GM12878 (cell line): ENCODE measurements at regions not wholly inside any gene's neighbourhood (a gene's known extent, or its start where the extent isn't known, plus 50 kb on each side); places are given as distances from the start of the nearest gene placed in this dataset.

Experiments used
- ATF7 ChIP-seq: fragments of 450-650 bp; IDR thresholded peaks from 2 replicates; pipeline ENCODE4 v1.6.1; 2016; ENCODE audit warnings: low read depth, mild to moderate bottlenecking
- CEBPB ChIP-seq, 2 experiments: fragments of 150-350 bp in 1 of 2; IDR thresholded peaks; 2 replicates each; pipeline ENCODE4 v1.6.1; 2012 to 2014; ENCODE audit warnings: low read depth in 2 of 2, low read length in 2 of 2, borderline replicate concordance in 1 of 2, inconsistent platforms in 1 of 2
- CHD2 ChIP-seq: IDR thresholded peaks from 2 replicates; pipeline ENCODE4 v1.6.1; 2011; ENCODE audit warnings: low read depth, low read length, improper control_type of control experiment, borderline replicate concordance
- GATAD2B ChIP-seq: fragments of 450-650 bp; conservative IDR thresholded peaks from 2 replicates; pipeline ENCODE4 v1.6.1; 2017; ENCODE audit warnings: low read depth, mild to moderate bottlenecking, moderate library complexity
- MEF2A ChIP-seq: IDR thresholded peaks from 2 replicates; pipeline ENCODE4 v1.6.1; 2011; ENCODE audit warnings: low read depth, mild to moderate bottlenecking, low read length, moderate library complexity; ENCODE audit not compliant: insufficient read depth
- PAX5 ChIP-seq: IDR thresholded peaks from 2 replicates; pipeline ENCODE4 v1.6.1; 2011; ENCODE audit warnings: low read depth, low read length, borderline replicate concordance
- RAD21 ChIP-seq: IDR thresholded peaks from 2 replicates; pipeline ENCODE4 v1.6.1; 2011; ENCODE audit warnings: mild to moderate bottlenecking, low read depth, low read length, moderate library complexity; ENCODE audit not compliant: insufficient read depth
- RAD51 ChIP-seq: fragments of 450-650 bp; IDR thresholded peaks from 2 replicates; pipeline ENCODE4 v1.6.1; 2016; ENCODE audit warnings: moderate library complexity, mild to moderate bottlenecking, inconsistent platforms
- RBBP5 ChIP-seq: fragments of 200-600 bp; sonication (generic); conservative IDR thresholded peaks from 2 replicates; pipeline ENCODE4 v1.6.1; 2016
- YY1 ChIP-seq: IDR thresholded peaks from 2 replicates; pipeline ENCODE4 v1.6.1; 2011; ENCODE audit warnings: low read depth, mild to moderate bottlenecking, low read length
- ZBED1 ChIP-seq: IDR thresholded peaks from 2 replicates; pipeline ENCODE4 v1.6.1; 2016; ENCODE audit warnings: borderline replicate concordance
- ZNF24 ChIP-seq: fragments of 450-650 bp; IDR thresholded peaks from 2 replicates; pipeline ENCODE4 v1.6.1; 2017; ENCODE audit warnings: antibody characterized with exemption, mild to moderate bottlenecking
- TF ChIP-seq, protein P1 (sequence below): fragments of 450-650 bp; IDR thresholded peaks from 2 replicates; pipeline ENCODE4 v1.6.1; 2017; ENCODE audit warnings: mild to moderate bottlenecking
- TF ChIP-seq, protein P2 (sequence below): fragments of 450-650 bp; formaldehyde crosslinking; IDR thresholded peaks from 2 replicates; pipeline ENCODE4 v1.4.0; 2020; ENCODE audit warnings: mild to moderate bottlenecking, moderate library complexity
- TF ChIP-seq, protein P3 (sequence below): fragments of 450-650 bp; conservative IDR thresholded peaks from 2 replicates; pipeline ENCODE4 v1.6.1; 2017; ENCODE audit warnings: mild to moderate bottlenecking, moderate library complexity
- TF ChIP-seq, protein P4 (sequence below): IDR thresholded peaks from 2 replicates; pipeline ENCODE4 v1.6.1; 2012; ENCODE audit warnings: low read depth, low read length, improper control_type of control experiment
- TF ChIP-seq, protein P5 (sequence below): fragments of 450-650 bp; IDR thresholded peaks from 2 replicates; pipeline ENCODE4 v1.6.1; 2017; ENCODE audit warnings: antibody characterized with exemption, mild to moderate bottlenecking, moderate library complexity

DNA sequence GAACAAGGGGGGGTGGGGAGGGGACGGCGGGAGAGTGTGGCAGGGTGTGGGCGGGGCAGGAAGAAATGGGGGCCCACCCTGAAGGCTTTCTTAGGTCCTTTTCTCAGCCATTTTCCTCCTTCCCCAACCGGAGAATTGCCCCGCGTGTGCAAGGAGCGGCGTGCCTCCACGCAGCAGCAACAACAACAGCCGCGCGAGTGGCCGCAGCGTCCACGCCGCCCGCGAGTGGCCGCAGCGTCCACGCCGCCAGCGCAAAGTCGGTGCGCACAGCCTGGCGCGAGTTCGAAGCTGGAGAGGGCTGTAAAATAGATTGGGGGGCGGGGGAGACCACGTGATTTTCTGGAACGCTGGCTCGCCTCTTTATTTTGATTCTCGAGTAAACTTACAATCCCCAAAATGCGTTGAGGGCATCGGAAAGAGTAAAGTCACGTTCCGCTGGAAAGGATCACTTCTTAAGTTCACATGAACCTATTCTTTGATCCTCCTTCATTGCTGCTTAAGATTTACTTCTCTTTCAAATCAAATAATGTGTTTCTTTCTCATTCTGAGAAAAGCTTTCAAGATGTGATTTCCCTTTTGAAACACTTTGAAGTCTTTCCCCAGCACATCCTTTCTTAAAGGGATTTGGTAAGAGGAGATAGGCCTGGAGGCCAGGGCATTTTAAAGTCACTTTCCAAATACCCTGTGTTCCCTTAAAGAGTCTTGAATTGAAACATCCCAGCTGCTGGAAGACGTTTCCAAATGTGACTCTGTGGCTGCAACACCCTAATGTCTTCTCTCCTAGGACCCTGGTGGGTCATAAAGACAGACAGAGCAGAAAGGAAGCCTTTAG is 66.7 kb upstream of the ZNF217 start (continued):
- TF ChIP-seq, protein P1, sequence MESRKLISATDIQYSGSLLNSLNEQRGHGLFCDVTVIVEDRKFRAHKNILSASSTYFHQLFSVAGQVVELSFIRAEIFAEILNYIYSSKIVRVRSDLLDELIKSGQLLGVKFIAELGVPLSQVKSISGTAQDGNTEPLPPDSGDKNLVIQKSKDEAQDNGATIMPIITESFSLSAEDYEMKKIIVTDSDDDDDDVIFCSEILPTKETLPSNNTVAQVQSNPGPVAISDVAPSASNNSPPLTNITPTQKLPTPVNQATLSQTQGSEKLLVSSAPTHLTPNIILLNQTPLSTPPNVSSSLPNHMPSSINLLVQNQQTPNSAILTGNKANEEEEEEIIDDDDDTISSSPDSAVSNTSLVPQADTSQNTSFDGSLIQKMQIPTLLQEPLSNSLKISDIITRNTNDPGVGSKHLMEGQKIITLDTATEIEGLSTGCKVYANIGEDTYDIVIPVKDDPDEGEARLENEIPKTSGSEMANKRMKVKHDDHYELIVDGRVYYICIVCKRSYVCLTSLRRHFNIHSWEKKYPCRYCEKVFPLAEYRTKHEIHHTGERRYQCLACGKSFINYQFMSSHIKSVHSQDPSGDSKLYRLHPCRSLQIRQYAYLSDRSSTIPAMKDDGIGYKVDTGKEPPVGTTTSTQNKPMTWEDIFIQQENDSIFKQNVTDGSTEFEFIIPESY, result no peak
- TF ChIP-seq, protein P2, sequence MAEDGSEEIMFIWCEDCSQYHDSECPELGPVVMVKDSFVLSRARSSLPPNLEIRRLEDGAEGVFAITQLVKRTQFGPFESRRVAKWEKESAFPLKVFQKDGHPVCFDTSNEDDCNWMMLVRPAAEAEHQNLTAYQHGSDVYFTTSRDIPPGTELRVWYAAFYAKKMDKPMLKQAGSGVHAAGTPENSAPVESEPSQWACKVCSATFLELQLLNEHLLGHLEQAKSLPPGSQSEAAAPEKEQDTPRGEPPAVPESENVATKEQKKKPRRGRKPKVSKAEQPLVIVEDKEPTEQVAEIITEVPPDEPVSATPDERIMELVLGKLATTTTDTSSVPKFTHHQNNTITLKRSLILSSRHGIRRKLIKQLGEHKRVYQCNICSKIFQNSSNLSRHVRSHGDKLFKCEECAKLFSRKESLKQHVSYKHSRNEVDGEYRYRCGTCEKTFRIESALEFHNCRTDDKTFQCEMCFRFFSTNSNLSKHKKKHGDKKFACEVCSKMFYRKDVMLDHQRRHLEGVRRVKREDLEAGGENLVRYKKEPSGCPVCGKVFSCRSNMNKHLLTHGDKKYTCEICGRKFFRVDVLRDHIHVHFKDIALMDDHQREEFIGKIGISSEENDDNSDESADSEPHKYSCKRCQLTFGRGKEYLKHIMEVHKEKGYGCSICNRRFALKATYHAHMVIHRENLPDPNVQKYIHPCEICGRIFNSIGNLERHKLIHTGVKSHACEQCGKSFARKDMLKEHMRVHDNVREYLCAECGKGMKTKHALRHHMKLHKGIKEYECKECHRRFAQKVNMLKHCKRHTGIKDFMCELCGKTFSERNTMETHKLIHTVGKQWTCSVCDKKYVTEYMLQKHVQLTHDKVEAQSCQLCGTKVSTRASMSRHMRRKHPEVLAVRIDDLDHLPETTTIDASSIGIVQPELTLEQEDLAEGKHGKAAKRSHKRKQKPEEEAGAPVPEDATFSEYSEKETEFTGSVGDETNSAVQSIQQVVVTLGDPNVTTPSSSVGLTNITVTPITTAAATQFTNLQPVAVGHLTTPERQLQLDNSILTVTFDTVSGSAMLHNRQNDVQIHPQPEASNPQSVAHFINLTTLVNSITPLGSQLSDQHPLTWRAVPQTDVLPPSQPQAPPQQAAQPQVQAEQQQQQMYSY (CRISPR knock-in tag), result 0 out of 2 replicates have a peak, but pooled peaks have one; percentile 36
- TF ChIP-seq RAD21 (0 out of 2 replicates have a peak, but pooled peaks have one; percentile 4), ZBED1 (0 out of 2 replicates have a peak, but pooled peaks have one; percentile 29), YY1 (peak; percentile 73; the same call in 1 of the 2 replicates), RBBP5 (no peak), MEF2A (0 out of 2 replicates have a peak, but pooled peaks have one; percentile 9), ZNF24 (0 out of 2 replicates have a peak, but pooled peaks have one; percentile 33), RAD51 (peak; percentile 91), CHD2 (peak; percentile 41; the same call in 1 of the 2 replicates), GATAD2B (peak; percentile 71), PAX5 (no peak; the same call in 1 of the 2 replicates), ATF7 (no peak), CEBPB (IDR thresholded peaks at IDR 0.05; ENCODE audit: borderline replicate concordance in 1 of 2, low read depth in 2 of 2, low read length in 2 of 2) (no peak)
- TF ChIP-seq, protein P3, sequence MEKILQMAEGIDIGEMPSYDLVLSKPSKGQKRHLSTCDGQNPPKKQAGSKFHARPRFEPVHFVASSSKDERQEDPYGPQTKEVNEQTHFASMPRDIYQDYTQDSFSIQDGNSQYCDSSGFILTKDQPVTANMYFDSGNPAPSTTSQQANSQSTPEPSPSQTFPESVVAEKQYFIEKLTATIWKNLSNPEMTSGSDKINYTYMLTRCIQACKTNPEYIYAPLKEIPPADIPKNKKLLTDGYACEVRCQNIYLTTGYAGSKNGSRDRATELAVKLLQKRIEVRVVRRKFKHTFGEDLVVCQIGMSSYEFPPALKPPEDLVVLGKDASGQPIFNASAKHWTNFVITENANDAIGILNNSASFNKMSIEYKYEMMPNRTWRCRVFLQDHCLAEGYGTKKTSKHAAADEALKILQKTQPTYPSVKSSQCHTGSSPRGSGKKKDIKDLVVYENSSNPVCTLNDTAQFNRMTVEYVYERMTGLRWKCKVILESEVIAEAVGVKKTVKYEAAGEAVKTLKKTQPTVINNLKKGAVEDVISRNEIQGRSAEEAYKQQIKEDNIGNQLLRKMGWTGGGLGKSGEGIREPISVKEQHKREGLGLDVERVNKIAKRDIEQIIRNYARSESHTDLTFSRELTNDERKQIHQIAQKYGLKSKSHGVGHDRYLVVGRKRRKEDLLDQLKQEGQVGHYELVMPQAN, result peak; percentile 45
- TF ChIP-seq, protein P4, sequence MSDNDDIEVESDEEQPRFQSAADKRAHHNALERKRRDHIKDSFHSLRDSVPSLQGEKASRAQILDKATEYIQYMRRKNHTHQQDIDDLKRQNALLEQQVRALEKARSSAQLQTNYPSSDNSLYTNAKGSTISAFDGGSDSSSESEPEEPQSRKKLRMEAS, result 0 out of 2 replicates have a peak, but pooled peaks have one; percentile 57
- TF ChIP-seq, protein P5, sequence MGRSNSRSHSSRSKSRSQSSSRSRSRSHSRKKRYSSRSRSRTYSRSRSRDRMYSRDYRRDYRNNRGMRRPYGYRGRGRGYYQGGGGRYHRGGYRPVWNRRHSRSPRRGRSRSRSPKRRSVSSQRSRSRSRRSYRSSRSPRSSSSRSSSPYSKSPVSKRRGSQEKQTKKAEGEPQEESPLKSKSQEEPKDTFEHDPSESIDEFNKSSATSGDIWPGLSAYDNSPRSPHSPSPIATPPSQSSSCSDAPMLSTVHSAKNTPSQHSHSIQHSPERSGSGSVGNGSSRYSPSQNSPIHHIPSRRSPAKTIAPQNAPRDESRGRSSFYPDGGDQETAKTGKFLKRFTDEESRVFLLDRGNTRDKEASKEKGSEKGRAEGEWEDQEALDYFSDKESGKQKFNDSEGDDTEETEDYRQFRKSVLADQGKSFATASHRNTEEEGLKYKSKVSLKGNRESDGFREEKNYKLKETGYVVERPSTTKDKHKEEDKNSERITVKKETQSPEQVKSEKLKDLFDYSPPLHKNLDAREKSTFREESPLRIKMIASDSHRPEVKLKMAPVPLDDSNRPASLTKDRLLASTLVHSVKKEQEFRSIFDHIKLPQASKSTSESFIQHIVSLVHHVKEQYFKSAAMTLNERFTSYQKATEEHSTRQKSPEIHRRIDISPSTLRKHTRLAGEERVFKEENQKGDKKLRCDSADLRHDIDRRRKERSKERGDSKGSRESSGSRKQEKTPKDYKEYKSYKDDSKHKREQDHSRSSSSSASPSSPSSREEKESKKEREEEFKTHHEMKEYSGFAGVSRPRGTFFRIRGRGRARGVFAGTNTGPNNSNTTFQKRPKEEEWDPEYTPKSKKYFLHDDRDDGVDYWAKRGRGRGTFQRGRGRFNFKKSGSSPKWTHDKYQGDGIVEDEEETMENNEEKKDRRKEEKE, result no peak
